Spleen (tissue), 11 donors: ENCODE measurements at regions not wholly inside any gene's neighbourhood (a gene's known extent, or its start where the extent isn't known, plus 50 kb on each side); places are given as distances from the start of the nearest gene placed in this dataset.
"Not testable (repeated sequence)": the region's sequence is repeated elsewhere in the genome, so short reads cannot be mapped to it uniquely, and the experiment has no call there.

ENCODE experiments used
- DNase-seq: peaks from one replicate; pipeline ENCODE4 v3.0.0-alpha.2; 2020
- H3K27ac ChIP-seq, 8 donors: fragments of 200-600 bp; sonication (generic) in 7 of 8; 1 replicate in 4 of 8; 2 replicates in 4 of 8; pipeline versions ENCODE4 v1.5.0 to v1.8.0; 2016 to 2021; ENCODE audit warnings: inconsistent platforms in 4 of 8, mild to moderate bottlenecking in 4 of 8, moderate library complexity in 1 of 8
- H3K27me3 ChIP-seq, 7 donors: fragments of 200-600 bp; sonication (generic) in 6 of 7; replicated peaks in 1 of 7; 1 replicate in 4 of 7; 2 replicates in 3 of 7; pipeline versions ENCODE4 v1.5.0 to v1.8.0; 2016 to 2021; ENCODE audit warnings: inconsistent platforms in 3 of 7, mild to moderate bottlenecking in 1 of 7
- H3K36me3 ChIP-seq, 6 donors: fragments of 200-600 bp; sonication (generic) in 5 of 6; 1 replicate in 4 of 6; 2 replicates in 2 of 6; pipeline versions ENCODE4 v1.5.0 to v1.8.0; 2016 to 2021; ENCODE audit warnings: inconsistent platforms in 2 of 6
- H3K4me1 ChIP-seq, 6 donors: fragments of 200-600 bp; sonication (generic) in 5 of 6; 1 replicate in 3 of 6; 2 replicates in 3 of 6; pipeline versions ENCODE4 v1.5.0 to v1.8.0; 2016 to 2021; ENCODE audit warnings: inconsistent platforms in 3 of 6
- H3K4me3 ChIP-seq, 8 donors: fragments of 200-600 bp; sonication (generic) in 7 of 8; 1 replicate in 4 of 8; 2 replicates in 4 of 8; pipeline versions ENCODE4 v1.5.0 to v1.8.0; 2016 to 2021; ENCODE audit warnings: inconsistent platforms in 4 of 8, mild to moderate bottlenecking in 4 of 8, moderate library complexity in 2 of 8
- H3K9me3 ChIP-seq, 8 donors: fragments of 200-600 bp; sonication (generic) in 7 of 8; 1 replicate in 4 of 8; 2 replicates in 4 of 8; pipeline versions ENCODE4 v1.5.0 to v1.8.0; 2016 to 2021; ENCODE audit warnings: inconsistent platforms in 4 of 8
- CTCF ChIP-seq, 11 experiments: fragments of 200-600 bp in 7 of 11; fragments of 450-650 bp in 4 of 11; sonication (generic) in 4 of 11; IDR thresholded peaks in 8 of 11; conservative IDR thresholded peaks in 3 of 11; 1 replicate in 7 of 11; 2 replicates in 4 of 11; pipeline versions ENCODE4 v1.4.0 to v1.8.0; 2016 to 2021; ENCODE audit warnings: antibody characterized with exemption in 11 of 11, inconsistent platforms in 4 of 11, mild to moderate bottlenecking in 1 of 11
- POLR2A ChIP-seq, 3 donors: fragments of 450-650 bp; IDR thresholded peaks; one replicate each; pipeline ENCODE4 v1.5.1; 2017; ENCODE audit warnings: antibody characterized with exemption in 3 of 3, mild to moderate bottlenecking in 1 of 3
- POLR2AphosphoS5 ChIP-seq, 3 donors: sonication (generic); formaldehyde crosslinking; IDR thresholded peaks; one replicate each; pipeline ENCODE4 v1.5.1; 2017; ENCODE audit warnings: antibody characterized with exemption in 3 of 3
- WGBS, 5 donors: extraction: QIAGEN DNeasy Blood & Tissue Kit in 3 of 5; methylation state at CpG; one replicate each; pipeline versions ENCODE4 v1.1.5 to v1.1.7; 2013 to 2018; 5-methylcytosine and 5-hydroxymethylcytosine counted together
- intact Hi-C: fragments of 100-400 bp; cut with DNase I; formaldehyde crosslinking; loops from one replicate; pipeline ENCODE4 v1.15.0; 2023; ENCODE audit warnings: low total_unique reads
- donor health status: healthy with polysubstance abuse.
- donor health status: DM: no; HTN: no; CAD: no; lungs with moderate emphysema.
- donor health status: DM: no; HTN: no; CAD: no.
- donor health status: Bipolar disorder and iron deficiency.
- donor health status: healthy.
- donor health status: DM: no; HTN: no; CAD: no.
- donor health status: DM: yes; HTN: yes; CAD: no.

GRCh38 chr5:126682856-126683255, 82.1 kb downstream of the PHAX start:
- 92 to 100% (median 96%) methylated on average over 1 of the region's 1 CpG for WGBS, 5 donors
- Histone ChIP-seq H3K27ac (no peak overlapping the region), H3K36me3 (no peaks in the 10 kb centered on the region), H3K4me3 (no peak overlapping the region), H3K4me1 (no peaks in the 10 kb centered on the region), H3K9me3 (no peaks in the 10 kb centered on the region), H3K27me3 (peaks cover 0 to 8% (median 0%) of the 10 kb centered on the region in 7 donors)
- no peak for DNase-seq
- intact Hi-C loops = no loop called here
- TF ChIP-seq CTCF (IDR thresholded peaks at IDR 0.05 in 8 of 11, conservative IDR thresholded peaks at IDR 0.05 in 3 of 11) = no peak
- no peak for TF ChIP-seq POLR2AphosphoS5 (IDR thresholded peaks at IDR 0.05)
- no peak for TF ChIP-seq POLR2A (IDR thresholded peaks at IDR 0.05)

DNA sequence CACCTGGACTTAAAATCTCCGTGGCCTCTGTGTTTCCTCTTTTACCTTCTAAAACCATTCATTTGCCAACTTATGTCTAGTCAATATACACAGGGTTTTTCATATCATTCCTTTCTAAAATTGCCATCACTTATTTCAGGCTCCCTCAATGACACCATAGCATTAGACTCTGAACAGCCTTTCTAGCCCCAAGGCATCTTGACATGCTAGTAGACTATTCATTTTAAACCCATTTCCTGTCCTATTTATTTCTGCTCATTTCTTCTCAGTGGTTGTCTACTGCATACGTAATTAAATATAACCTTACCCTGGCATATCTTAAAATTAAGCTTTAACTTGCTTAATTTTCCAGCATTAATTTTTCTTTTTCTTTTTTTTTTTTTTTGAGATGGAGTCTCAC, 83.2 kb downstream of the PHAX start:
- TF ChIP-seq CTCF (IDR thresholded peaks at IDR 0.05 in 8 of 11, conservative IDR thresholded peaks at IDR 0.05 in 3 of 11) (no peak), POLR2A (IDR thresholded peaks at IDR 0.05) (no peak), POLR2AphosphoS5 (IDR thresholded peaks at IDR 0.05) (no peak)
- Histone ChIP-seq H3K36me3 (no peaks in the 10 kb centered on the region), H3K4me1 (no peaks in the 10 kb centered on the region), H3K27me3 (peaks cover 0 to 8% (median 0%) of the 10 kb centered on the region in 7 donors), H3K9me3 (no peaks in the 10 kb centered on the region), H3K4me3 (no peak overlapping the region), H3K27ac (no peak overlapping the region)
- no peak for DNase-seq
- intact Hi-C loops = no loop called here
- 74 to 85% (median 82%) methylated on average over 2 of the region's 2 CpGs for WGBS, 5 donors

GRCh38 chr5:126684656-126685442, 84.1 kb downstream of the PHAX start:
- H3K4me1 ChIP-seq, H3K36me3 ChIP-seq, H3K9me3 ChIP-seq, intact Hi-C loops, H3K4me3 ChIP-seq, DNase-seq, H3K27me3 ChIP-seq, H3K27ac ChIP-seq: not testable (repeated sequence)
- WGBS, 5 donors = 63 to 78% (median 71%) methylated on average over 13 of the region's 13 CpGs

DNA sequence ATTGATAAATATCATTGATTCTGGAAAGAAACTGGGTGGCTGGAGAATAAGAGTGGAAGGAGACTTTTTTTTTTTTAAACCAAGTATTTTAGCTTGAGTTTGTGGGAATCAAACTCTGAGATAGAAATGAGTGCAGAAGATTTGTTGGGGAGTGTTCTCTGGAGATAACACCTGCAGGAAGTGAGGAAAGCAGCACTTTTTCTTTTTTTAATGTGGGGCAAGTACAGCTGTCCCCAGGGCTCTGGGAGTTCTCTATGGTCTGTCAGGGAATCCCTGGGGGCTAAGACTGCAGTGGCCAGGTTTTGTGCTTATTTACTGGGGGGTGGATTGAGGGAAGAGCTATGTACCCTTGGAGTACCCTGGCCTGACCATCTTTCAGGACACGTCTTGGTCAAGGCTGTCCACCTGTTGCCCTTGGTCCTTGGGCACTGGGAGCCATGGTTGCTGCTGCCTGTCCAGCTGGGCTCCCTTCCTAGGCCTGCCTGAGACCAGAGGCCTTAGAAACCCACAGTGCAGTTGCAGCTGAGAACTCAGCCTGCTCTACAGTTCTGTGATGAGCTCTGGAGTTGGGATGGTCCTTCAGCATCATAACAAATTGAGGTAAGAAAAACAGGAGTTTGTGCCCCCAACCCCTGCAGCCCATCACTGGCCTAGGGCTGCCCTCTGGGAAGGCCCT, 85.8 kb downstream of the PHAX start:
- H3K9me3 ChIP-seq = no peaks in the 10 kb centered on the region
- DNase-seq = no peak
- H3K36me3 ChIP-seq = no peaks in the 10 kb centered on the region
- intact Hi-C loops = no loop called here
- H3K4me1 ChIP-seq = no peaks in the 10 kb centered on the region
- 42 to 67% (median 56%) methylated on average over 1 of the region's 1 CpG for WGBS, 5 donors
- H3K27me3 ChIP-seq = peaks cover 0 to 8% (median 0%) of the 10 kb centered on the region in 7 donors
- H3K4me3 ChIP-seq = no peak overlapping the region
- TF ChIP-seq POLR2AphosphoS5 (IDR thresholded peaks at IDR 0.05) (no peak), CTCF (IDR thresholded peaks at IDR 0.05 in 8 of 11, conservative IDR thresholded peaks at IDR 0.05 in 3 of 11) (no peak), POLR2A (IDR thresholded peaks at IDR 0.05) (no peak)
- no peak overlapping the region for H3K27ac ChIP-seq
